H1 (cell line): ENCODE measurements at regions not wholly inside any gene's neighbourhood (a gene's known extent, or its start where the extent isn't known, plus 50 kb on each side); places are given as distances from the start of the nearest gene placed in this dataset.

Experiments
- CTCF ChIA-PET: fragments of 300-600 bp; sonication (Branson Sonifier 250); formaldehyde crosslinking; loops from one replicate; lab custom pipeline; 2021; ENCODE audit not compliant: partially characterized antibody; lab: Charles Lee
- POLR2A ChIA-PET: fragments of 300-600 bp; sonication (Branson Sonifier 250); formaldehyde crosslinking; loops from one replicate; lab custom pipeline; 2021; ENCODE audit warnings: inconsistent platforms; ENCODE audit not compliant: partially characterized antibody; lab: Charles Lee
- DNase-seq, 2 experiments: peaks; one replicate each; pipeline versions ENCODE4 v3.0.0 to v3.0.0-alpha.2; 2010 to 2022; ENCODE audit warnings: low spot score in 2 of 2, low read depth in 1 of 2, mixed read lengths in 1 of 2
- FAIRE-seq: peaks from 2 replicates; lab custom pipeline; 2011; peaks lifted over from hg19 to GRCh38; lab: Jason Lieb, UNC
- H2AFZ ChIP-seq: 2 replicates; pipeline ENCODE4 v1.8.1; 2012; ENCODE audit warnings: low read length, inconsistent platforms
- H2AK5ac ChIP-seq: 2 replicates; pipeline ENCODE4 v1.6.1; 2013; ENCODE audit warnings: low read depth, low read length
- H2BK120ac ChIP-seq: replicated peaks from 2 replicates; pipeline ENCODE3; 2013; ENCODE audit warnings: low read depth, low read length, inconsistent platforms
- H2BK12ac ChIP-seq: 2 replicates; pipeline ENCODE4 v1.6.1; 2013; ENCODE audit warnings: low read depth, low read length
- H2BK15ac ChIP-seq: 2 replicates; pipeline ENCODE4 v1.6.1; 2013; ENCODE audit warnings: low read length
- H2BK20ac ChIP-seq: 2 replicates; pipeline ENCODE4 v1.6.1; 2013; ENCODE audit warnings: low read length
- H2BK5ac ChIP-seq: 2 replicates; pipeline ENCODE4 v1.6.1; 2013; ENCODE audit warnings: low read depth, low read length
- H3K14ac ChIP-seq: 2 replicates; pipeline ENCODE4 v1.6.1; 2013; ENCODE audit warnings: inconsistent platforms; ENCODE audit not compliant: insufficient read length
- H3K18ac ChIP-seq: 2 replicates; pipeline ENCODE4 v1.6.1; 2013; ENCODE audit warnings: low read length; ENCODE audit errors: extremely low read depth
- H3K23ac ChIP-seq: 2 replicates; pipeline ENCODE4 v1.6.1; 2013; ENCODE audit warnings: inconsistent platforms; ENCODE audit not compliant: insufficient read length
- H3K23me2 ChIP-seq: 2 replicates; pipeline ENCODE4 v1.6.1; 2013; ENCODE audit warnings: low read depth, low read length
- H3K27ac ChIP-seq: 2 replicates; pipeline ENCODE4 v1.6.1; 2011; ENCODE audit warnings: low read depth, low read length, inconsistent platforms
- H3K27me3 ChIP-seq, 4 experiments: replicated peaks in 1 of 4; 1 replicate in 1 of 4; 2 replicates in 3 of 4; pipeline versions ENCODE4 v1.6.1 to v1.8.1; 2011 to 2013; ENCODE audit warnings: low read length in 3 of 4, mild to moderate bottlenecking in 3 of 4, inconsistent platforms in 2 of 4, mixed read lengths in 2 of 4, moderate library complexity in 1 of 4; ENCODE audit not compliant: control insufficient read depth in 3 of 4, insufficient read depth in 3 of 4; ENCODE audit errors: extremely low read depth in 1 of 4
- H3K36me3 ChIP-seq, 4 experiments: 2 replicates each; pipeline versions ENCODE4 v1.6.1 to v1.8.1; 2011 to 2013; ENCODE audit warnings: mild to moderate bottlenecking in 4 of 4, low read length in 3 of 4, moderate library complexity in 2 of 4, control low read depth in 1 of 4, inconsistent platforms in 1 of 4; ENCODE audit not compliant: insufficient read depth in 4 of 4, control insufficient read depth in 2 of 4
- H3K4ac ChIP-seq: replicated peaks from 2 replicates; pipeline ENCODE3; 2013; ENCODE audit warnings: low read length, low read depth, mixed read lengths, inconsistent platforms; ENCODE audit not compliant: insufficient read length
- H3K4me1 ChIP-seq, 4 experiments: replicated peaks in 1 of 4; 1 replicate in 1 of 4; 2 replicates in 3 of 4; pipeline versions ENCODE4 v1.6.1 to v1.8.1; 2011 to 2013; ENCODE audit warnings: low read length in 3 of 4, inconsistent platforms in 2 of 4, mixed read lengths in 1 of 4; ENCODE audit not compliant: insufficient read depth in 4 of 4, control insufficient read depth in 3 of 4
- H3K4me2 ChIP-seq, 2 experiments: 2 replicates each; pipeline versions ENCODE4 v1.6.1 to v1.8.1; 2011 to 2013; ENCODE audit warnings: low read depth in 2 of 2, low read length in 2 of 2, control low read depth in 1 of 2, inconsistent platforms in 1 of 2, mild to moderate bottlenecking in 1 of 2; ENCODE audit not compliant: insufficient read depth in 1 of 2
- H3K4me3 ChIP-seq, 4 experiments: fragments of 200-600, 300-600 bp in 1 of 4; sonication (generic), shearing (Covaris generic), sonication (Bioruptor Twin) in 1 of 4; 2 replicates each; pipeline versions ENCODE4 v1.5.1 to v1.8.1; 2011 to 2016; ENCODE audit warnings: low read length in 4 of 4, low read depth in 3 of 4, control low read depth in 2 of 4, inconsistent platforms in 2 of 4, mild to moderate bottlenecking in 2 of 4, mixed read lengths in 1 of 4, moderate library complexity in 1 of 4; ENCODE audit not compliant: insufficient read depth in 2 of 4; ENCODE audit errors: extremely low read depth in 1 of 4
- H3K56ac ChIP-seq: replicated peaks from 2 replicates; pipeline ENCODE3; 2013; ENCODE audit warnings: low read depth, mild to moderate bottlenecking, mixed read lengths, low read length, inconsistent platforms; ENCODE audit not compliant: insufficient read length
- H3K79me1 ChIP-seq: 2 replicates; pipeline ENCODE4 v1.6.1; 2013; ENCODE audit warnings: low read depth, low read length, control low read depth
- H3K79me2 ChIP-seq, 2 experiments: 2 replicates each; pipeline versions ENCODE4 v1.6.1 to v1.8.1; 2012 to 2013; ENCODE audit warnings: low read length in 2 of 2, mild to moderate bottlenecking in 2 of 2, inconsistent platforms in 1 of 2; ENCODE audit not compliant: insufficient read depth in 2 of 2, control insufficient read depth in 1 of 2
- H3K9ac ChIP-seq, 4 experiments: replicated peaks in 1 of 4; 1 replicate in 1 of 4; 2 replicates in 3 of 4; pipeline versions ENCODE4 v1.6.1 to v1.8.1; 2011 to 2013; ENCODE audit warnings: low read depth in 3 of 4, low read length in 3 of 4, control low read depth in 2 of 4, mild to moderate bottlenecking in 2 of 4, moderate library complexity in 2 of 4, inconsistent platforms in 1 of 4; ENCODE audit errors: extremely low read depth in 1 of 4
- H3K9me3 ChIP-seq, 2 experiments: 2 replicates each; pipeline versions ENCODE4 v1.6.1 to v1.8.1; 2012 to 2013; ENCODE audit warnings: mild to moderate bottlenecking in 2 of 2, moderate library complexity in 2 of 2, control low read depth in 1 of 2, inconsistent platforms in 1 of 2, low read depth in 1 of 2, low read length in 1 of 2, mixed read lengths in 1 of 2; ENCODE audit not compliant: insufficient read depth in 2 of 2
- H4K20me1 ChIP-seq, 2 experiments: replicated peaks in 1 of 2; 2 replicates each; pipeline versions ENCODE3 to v1.8.1; 2011 to 2013; ENCODE audit warnings: inconsistent platforms in 2 of 2, low read length in 2 of 2, mild to moderate bottlenecking in 1 of 2; ENCODE audit not compliant: insufficient read depth in 2 of 2, control insufficient read depth in 1 of 2
- H4K5ac ChIP-seq: 2 replicates; pipeline ENCODE4 v1.6.1; 2013; ENCODE audit warnings: low read length, low read depth, mixed read lengths, inconsistent platforms; ENCODE audit not compliant: insufficient read length
- H4K8ac ChIP-seq: 2 replicates; pipeline ENCODE4 v1.8.0; 2013; ENCODE audit warnings: mild to moderate bottlenecking, moderate library complexity, low read length, inconsistent platforms; ENCODE audit not compliant: insufficient read depth; ENCODE audit errors: extremely low read depth
- H4K91ac ChIP-seq: replicated peaks from 2 replicates; pipeline ENCODE3; 2013; ENCODE audit warnings: low read length, mixed read lengths, inconsistent platforms; ENCODE audit not compliant: insufficient read length
- ASH2L ChIP-seq: fragments of 200-600, 300-600 bp; sonication (generic); IDR thresholded peaks from one replicate; pipeline ENCODE4 v1.7.1; 2017; ENCODE audit warnings: low read length
- BCL11A ChIP-seq, 2 experiments: IDR thresholded peaks; one replicate each; pipeline ENCODE4 v1.6.1; 2011; ENCODE audit warnings: low read depth in 2 of 2, low read length in 2 of 2, mild to moderate bottlenecking in 2 of 2
- BRCA1 ChIP-seq: IDR thresholded peaks from 2 replicates; pipeline ENCODE4 v1.6.1; 2012; ENCODE audit warnings: low read depth, low read length, improper control_type of control experiment
- CEBPB ChIP-seq: IDR thresholded peaks from 2 replicates; pipeline ENCODE4 v1.6.1; 2012; ENCODE audit warnings: low read depth, low read length
- FOSL1 ChIP-seq: IDR thresholded peaks from 2 replicates; pipeline ENCODE4 v1.6.1; 2011; ENCODE audit warnings: mild to moderate bottlenecking, low read depth, low read length, moderate library complexity; ENCODE audit not compliant: insufficient read depth
- JUND ChIP-seq: IDR thresholded peaks from 2 replicates; pipeline ENCODE4 v1.6.1; 2011; ENCODE audit warnings: mild to moderate bottlenecking, improper control_type of control experiment, low read length
- NRF1 ChIP-seq: IDR thresholded peaks from 2 replicates; pipeline ENCODE4 v1.6.1; 2011; ENCODE audit warnings: mild to moderate bottlenecking, low read depth, low read length, improper control_type of control experiment
- POLR2A ChIP-seq, 2 experiments: IDR thresholded peaks; 1 replicate in 1 of 2; 2 replicates in 1 of 2; pipeline ENCODE4 v1.6.1; 2011; ENCODE audit warnings: low read depth in 2 of 2, low read length in 2 of 2, mild to moderate bottlenecking in 2 of 2; ENCODE audit errors: control extremely low read depth in 1 of 2
- RAD21 ChIP-seq, 2 experiments: IDR thresholded peaks in 1 of 2; conservative IDR thresholded peaks in 1 of 2; 2 replicates each; pipeline ENCODE4 v1.6.1; 2011; ENCODE audit warnings: low read depth in 2 of 2, low read length in 2 of 2, improper control_type of control experiment in 1 of 2, inconsistent platforms in 1 of 2, mild to moderate bottlenecking in 1 of 2, moderate library complexity in 1 of 2
- RFX5 ChIP-seq: IDR thresholded peaks from 2 replicates; pipeline ENCODE4 v1.6.1; 2011; ENCODE audit warnings: low read depth, low read length, improper control_type of control experiment, borderline replicate concordance
- SAP30 ChIP-seq: fragments of 300-600 bp; sonication (generic); IDR thresholded peaks from 2 replicates; pipeline ENCODE4 v1.7.1; 2012; ENCODE audit warnings: low read length, moderate library complexity, mild to moderate bottlenecking, inconsistent platforms; ENCODE audit not compliant: insufficient read depth, insufficient replicate concordance
- TAF7 ChIP-seq: optimal IDR thresholded peaks from 2 replicates; pipeline ENCODE3; 2011; ENCODE audit warnings: low read depth, mild to moderate bottlenecking, inconsistent platforms, low read length, moderate library complexity, borderline replicate concordance
- TBP ChIP-seq: IDR thresholded peaks from 2 replicates; pipeline ENCODE4 v1.6.1; 2011; ENCODE audit warnings: low read depth, low read length, improper control_type of control experiment
- YY1 ChIP-seq: IDR thresholded peaks from 2 replicates; pipeline ENCODE4 v1.6.1; 2011; ENCODE audit warnings: low read depth, mild to moderate bottlenecking, low read length
- WGBS, 2 experiments: shearing (Covaris generic) in 1 of 2; methylation state at CpG; one replicate each; pipeline versions ENCODE4 v1.1.6 to v1.1.7; 2013 to 2015; ENCODE audit warnings: low lambda C conversion rate in 2 of 2, mixed read lengths in 2 of 2, inconsistent platforms in 1 of 2, low coverage in 1 of 2, missing lambda C conversion rate in 1 of 2; ENCODE audit not compliant: insufficient replicate concordance in 2 of 2, insufficient coverage in 1 of 2, insufficient read length in 1 of 2; ENCODE audit errors: extremely low coverage in 1 of 2, missing lambda C conversion rate in 1 of 2; 5-methylcytosine and 5-hydroxymethylcytosine counted together
- TF ChIP-seq, protein P1 (sequence below): IDR thresholded peaks from 2 replicates; pipeline ENCODE4 v1.6.1; 2011; ENCODE audit warnings: low read depth, mild to moderate bottlenecking, low read length; ENCODE audit not compliant: insufficient read depth

DNA sequence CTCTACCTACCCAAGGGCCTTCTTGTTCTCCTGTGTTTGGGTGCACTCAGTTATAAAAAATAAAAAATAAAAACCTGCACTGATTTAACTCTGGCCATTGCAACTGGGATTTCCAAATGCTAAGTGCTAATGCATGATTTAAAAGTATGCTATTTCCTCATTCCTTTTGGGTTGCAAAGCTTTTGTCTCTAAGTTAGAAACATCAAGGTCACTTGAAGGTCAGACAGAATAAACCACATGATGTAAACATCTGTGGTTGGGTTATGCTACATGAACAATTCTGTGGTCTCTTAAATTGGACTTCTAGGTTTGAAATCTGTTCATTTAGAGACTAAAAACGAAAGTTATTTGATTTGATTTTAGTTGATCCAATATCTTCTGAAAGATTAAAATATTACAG is 1547.4 kb upstream of the TENM3 start:
- Histone ChIP-seq H3K18ac (no peak overlapping the region), H4K91ac (no peak overlapping the region), H2BK5ac (no peak overlapping the region), H4K20me1 (no peaks in the 10 kb centered on the region), H3K23me2 (no peaks in the 10 kb centered on the region), H3K9me3 (peaks cover 13 to 15% of the 10 kb centered on the region in 2 experiments; a peak in 2 of 4 replicates), H2AFZ (no peak overlapping the region), H3K27me3 (no peaks in the 10 kb centered on the region), H2AK5ac (no peak overlapping the region), H3K9ac (no peak overlapping the region), H2BK20ac (no peak overlapping the region), H3K56ac (no peak overlapping the region), H2BK12ac (no peak overlapping the region), H2BK120ac (no peak overlapping the region), H3K27ac (no peak overlapping the region), H3K79me1 (no peaks in the 10 kb centered on the region), H3K4me2 (no peak overlapping the region), H3K4me3 (no peak overlapping the region), H3K79me2 (no peaks in the 10 kb centered on the region), H3K14ac (no peak overlapping the region), H3K23ac (no peak overlapping the region), H4K8ac (no peak overlapping the region), H3K4me1 (peaks cover 0 to 4% (median 0%) of the 10 kb centered on the region in 4 experiments; a peak in 1 of 7 replicates), H3K4ac (no peak overlapping the region), H4K5ac (no peak overlapping the region), H2BK15ac (no peak overlapping the region), H3K36me3 (peaks cover 0 to 3% (median 0%) of the 10 kb centered on the region in 4 experiments; a peak in 1 of 8 replicates)
- ChIA-PET POLR2A (no interaction called here), CTCF (interaction anchor here (1.0 to 1.3 kb wide), 2 partner anchors 9 to 32 kb away, joined by 3 read pairs; no protein-coding TSS in a partner anchor)
- DNase-seq (no peak), FAIRE-seq (no peak)
- WGBS, 2 experiments: 97% methylated on average over 1 of the region's 1 CpG; no CpG with 5 or more reads in 1 of the 2 experiments
- TF ChIP-seq TBP: no peak
- TF ChIP-seq RFX5: no peak
- TF ChIP-seq NRF1: no peak
- TF ChIP-seq YY1: no peak
- TF ChIP-seq CEBPB: no peak
- TF ChIP-seq ASH2L: no peak
- TF ChIP-seq BCL11A (IDR thresholded peaks at IDR 0.05; ENCODE audit: low read depth in 2 of 2, low read length in 2 of 2): no peak
- TF ChIP-seq JUND: no peak
- TF ChIP-seq SAP30: no peak
- no peak for TF ChIP-seq TAF7
- TF ChIP-seq RAD21 (IDR thresholded peaks at IDR 0.05 in 1 of 2, conservative IDR thresholded peaks at IDR 0.05 in 1 of 2; ENCODE audit: low read depth in 2 of 2, low read length in 2 of 2): no peak
- no peak for TF ChIP-seq BRCA1
- TF ChIP-seq, protein P1, sequence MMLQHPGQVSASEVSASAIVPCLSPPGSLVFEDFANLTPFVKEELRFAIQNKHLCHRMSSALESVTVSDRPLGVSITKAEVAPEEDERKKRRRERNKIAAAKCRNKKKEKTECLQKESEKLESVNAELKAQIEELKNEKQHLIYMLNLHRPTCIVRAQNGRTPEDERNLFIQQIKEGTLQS: no peak
- TF ChIP-seq FOSL1: no peak
- TF ChIP-seq POLR2A (IDR thresholded peaks at IDR 0.05; ENCODE audit: control extremely low read depth in 1 of 2, low read depth in 2 of 2, low read length in 2 of 2): no peak
